Ovary (tissue), 3 donors: ENCODE measurements at regions not wholly inside any gene's neighbourhood (a gene's known extent, or its start where the extent isn't known, plus 50 kb on each side); places are given as distances from the start of the nearest gene placed in this dataset.

Experiments used
- POLR2A ChIP-seq: fragments of 450-650 bp; IDR thresholded peaks from one replicate; pipeline ENCODE4 v1.6.1; 2017; ENCODE audit warnings: antibody characterized with exemption, mild to moderate bottlenecking, moderate library complexity
- TF ChIP-seq, protein P1 (sequence below), 3 donors: fragments of 450-650 bp in 2 of 3; fragments of 200-600 bp in 1 of 3; IDR thresholded peaks; one replicate each; pipeline versions ENCODE4 v1.5.1 to v1.8.0; 2016 to 2022; ENCODE audit warnings: antibody characterized with exemption in 3 of 3, mild to moderate bottlenecking in 1 of 3
- donor health status: DM: no; HTN: no; CAD: no.

DNA sequence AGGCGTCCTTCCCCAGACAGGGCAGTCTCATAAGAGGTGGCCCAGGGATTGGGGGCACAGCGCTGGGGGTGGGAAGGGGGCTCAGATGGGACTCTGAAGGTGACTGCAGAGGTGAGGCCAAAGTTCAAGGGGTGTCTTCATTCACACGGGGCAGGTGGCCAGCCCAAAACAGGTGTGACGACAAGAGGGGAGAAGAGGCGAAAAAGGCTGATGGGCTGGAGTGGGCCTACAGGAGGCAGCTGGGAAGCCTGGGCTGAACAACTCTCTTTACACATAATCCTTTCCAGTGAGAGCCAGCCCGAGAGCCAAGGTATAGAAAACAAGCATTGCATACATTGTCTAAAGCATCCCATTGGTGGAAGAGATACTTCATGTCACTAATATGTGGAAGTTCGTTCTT lies 130.9 kb upstream of the ASB18 start:
- TF ChIP-seq, protein P1, sequence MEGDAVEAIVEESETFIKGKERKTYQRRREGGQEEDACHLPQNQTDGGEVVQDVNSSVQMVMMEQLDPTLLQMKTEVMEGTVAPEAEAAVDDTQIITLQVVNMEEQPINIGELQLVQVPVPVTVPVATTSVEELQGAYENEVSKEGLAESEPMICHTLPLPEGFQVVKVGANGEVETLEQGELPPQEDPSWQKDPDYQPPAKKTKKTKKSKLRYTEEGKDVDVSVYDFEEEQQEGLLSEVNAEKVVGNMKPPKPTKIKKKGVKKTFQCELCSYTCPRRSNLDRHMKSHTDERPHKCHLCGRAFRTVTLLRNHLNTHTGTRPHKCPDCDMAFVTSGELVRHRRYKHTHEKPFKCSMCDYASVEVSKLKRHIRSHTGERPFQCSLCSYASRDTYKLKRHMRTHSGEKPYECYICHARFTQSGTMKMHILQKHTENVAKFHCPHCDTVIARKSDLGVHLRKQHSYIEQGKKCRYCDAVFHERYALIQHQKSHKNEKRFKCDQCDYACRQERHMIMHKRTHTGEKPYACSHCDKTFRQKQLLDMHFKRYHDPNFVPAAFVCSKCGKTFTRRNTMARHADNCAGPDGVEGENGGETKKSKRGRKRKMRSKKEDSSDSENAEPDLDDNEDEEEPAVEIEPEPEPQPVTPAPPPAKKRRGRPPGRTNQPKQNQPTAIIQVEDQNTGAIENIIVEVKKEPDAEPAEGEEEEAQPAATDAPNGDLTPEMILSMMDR (IDR thresholded peaks at IDR 0.05) = no peak
- TF ChIP-seq POLR2A = no peak
